ENCODE measurements at regions not wholly inside any gene's neighbourhood (a gene's known extent, or its start where the extent isn't known, plus 50 kb on each side); places are given as distances from the start of the nearest gene placed in this dataset.

DNA sequence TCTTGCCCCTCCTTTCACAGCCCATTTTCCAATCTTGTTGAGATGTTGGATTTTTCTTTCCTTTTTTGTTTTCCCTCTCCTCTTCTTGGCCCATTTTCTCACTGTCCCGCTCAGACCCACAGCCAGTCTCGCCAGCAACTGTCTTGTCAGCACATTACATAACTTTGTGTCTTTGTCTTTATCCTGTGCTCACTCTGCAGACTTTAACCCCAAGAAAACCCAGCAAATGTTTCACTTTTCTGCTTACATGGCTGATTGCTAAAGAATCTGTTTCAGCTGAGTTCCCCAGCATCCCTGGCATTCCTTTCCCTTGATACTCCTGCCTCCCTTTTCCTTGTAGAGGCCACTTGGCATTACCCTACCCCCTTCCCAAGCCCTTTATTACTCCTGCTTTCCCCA is 74.6 kb downstream of the ZNF648 start:
- no peak for TF ChIP-seq SUZ12 (IDR thresholded peaks at IDR 0.05)
- TF ChIP-seq BHLHE40 (IDR thresholded peaks at IDR 0.05; ENCODE audit: borderline replicate concordance): no peak
- no peak for TF ChIP-seq TARDBP (IDR thresholded peaks at IDR 0.05)
- no peak for TF ChIP-seq FOXK2 (IDR thresholded peaks at IDR 0.05)
- no peak for TF ChIP-seq CTBP1 (IDR thresholded peaks at IDR 0.05; ENCODE audit: borderline replicate concordance)
- TF ChIP-seq FOXM1 (IDR thresholded peaks at IDR 0.05; ENCODE audit: borderline replicate concordance): no peak
- TF ChIP-seq LEF1 (IDR thresholded peaks at IDR 0.05; ENCODE audit: borderline replicate concordance): no peak
- TF ChIP-seq NFRKB (IDR thresholded peaks at IDR 0.05): no peak

All from HEK293T (cell line).